ENCODE measurements at regions not wholly inside any gene's neighbourhood (a gene's known extent, or its start where the extent isn't known, plus 50 kb on each side); places are given as distances from the start of the nearest gene placed in this dataset.
"Not testable (repeated sequence)": the region's sequence is repeated elsewhere in the genome, so short reads cannot be mapped to it uniquely, and the experiment has no call there.

DNA sequence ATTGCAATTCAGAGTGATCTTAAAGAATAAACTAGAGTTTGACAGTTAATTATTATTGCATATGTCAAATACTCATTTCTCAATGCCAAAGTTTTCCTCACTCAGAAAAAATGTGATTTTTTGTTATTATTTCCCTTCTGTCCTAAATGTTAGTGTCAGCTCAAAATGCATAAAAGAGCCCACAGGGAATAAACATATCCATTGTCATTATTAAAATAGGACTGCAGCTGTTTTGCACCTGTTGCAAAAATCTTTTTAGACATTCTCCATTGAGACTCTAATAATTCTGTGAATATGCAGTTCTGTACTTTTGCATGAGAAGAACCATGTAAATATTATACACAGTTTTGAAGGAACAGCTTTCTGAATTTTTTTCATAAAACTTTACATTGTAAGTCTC is 540.0 kb upstream of the SLC39A10 start:
- no peak for ATAC-seq
- DNase-seq: no peak
- Mint-ChIP-seq H3K36me3 (ENCODE audit: low read depth) (no peaks in the 10 kb centered on the region), H3K27ac (no peak overlapping the region), H3K4me1 (no peaks in the 10 kb centered on the region), H3K27me3 (no peaks in the 10 kb centered on the region), H3K4me3 (no peak overlapping the region)
- H3K9me3 ChIP-seq (ENCODE audit: control insufficient read depth, low read length, poor library complexity, severe bottlenecking): no peaks in the 10 kb centered on the region

GRCh38 chr2:195115738-195116137 is 541.3 kb upstream of the SLC39A10 start:
- H3K4me3 Mint-ChIP-seq: no peak overlapping the region
- H3K36me3 Mint-ChIP-seq (ENCODE audit: low read depth): no peaks in the 10 kb centered on the region
- DNase-seq (no peak), ATAC-seq (no peak)
- no peaks in the 10 kb centered on the region for H3K9me3 ChIP-seq (ENCODE audit: control insufficient read depth, low read length, poor library complexity, severe bottlenecking)
- no peaks in the 10 kb centered on the region for H3K4me1 Mint-ChIP-seq
- H3K27me3 Mint-ChIP-seq: no peaks in the 10 kb centered on the region
- no peak overlapping the region for H3K27ac Mint-ChIP-seq

GRCh38 chr2:195108182-195108581 is 548.8 kb upstream of the SLC39A10 start:
- H3K4me1 Mint-ChIP-seq: no peaks in the 10 kb centered on the region
- H3K36me3 Mint-ChIP-seq (ENCODE audit: low read depth): no peaks in the 10 kb centered on the region
- no peaks in the 10 kb centered on the region for H3K27me3 Mint-ChIP-seq
- no peaks in the 10 kb centered on the region for H3K9me3 ChIP-seq (ENCODE audit: control insufficient read depth, low read length, poor library complexity, severe bottlenecking)
- H3K4me3 Mint-ChIP-seq: no peak overlapping the region
- ATAC-seq: no peak
- no peak for DNase-seq
- H3K27ac Mint-ChIP-seq: no peak overlapping the region

GRCh38 chr2:195106681-195107380 is 550.2 kb upstream of the SLC39A10 start:
- H3K36me3 Mint-ChIP-seq (ENCODE audit: low read depth): no peaks in the 10 kb centered on the region
- no peak overlapping the region for H3K27ac Mint-ChIP-seq
- peaks cover 5% of the 10 kb centered on the region for H3K27me3 Mint-ChIP-seq
- DNase-seq (no peak), ATAC-seq (no peak)
- no peaks in the 10 kb centered on the region for H3K9me3 ChIP-seq (ENCODE audit: control insufficient read depth, low read length, poor library complexity, severe bottlenecking)
- H3K4me3 Mint-ChIP-seq: no peak overlapping the region
- no peaks in the 10 kb centered on the region for H3K4me1 Mint-ChIP-seq

DNA sequence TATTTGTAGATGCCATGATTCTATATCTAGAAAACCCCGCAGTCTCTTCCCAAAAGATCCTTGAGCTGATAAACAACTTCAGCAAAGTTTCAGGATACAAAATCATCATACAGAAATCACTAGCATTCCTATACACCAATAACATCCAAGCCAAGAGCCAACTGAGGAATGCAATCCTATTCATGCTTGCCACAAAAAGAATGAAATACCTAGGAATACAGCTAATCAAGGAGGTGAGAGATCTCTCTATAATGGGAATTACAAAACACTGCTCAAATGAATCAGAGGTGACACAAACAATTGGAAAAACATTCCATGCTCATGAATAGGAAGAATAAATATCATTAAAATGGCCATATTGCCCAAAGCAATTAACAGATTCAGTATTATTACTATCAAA is 551.4 kb upstream of the SLC39A10 start:
- Mint-ChIP-seq H3K36me3 (ENCODE audit: low read depth) (no peaks in the 10 kb centered on the region), H3K4me1 (no peaks in the 10 kb centered on the region), H3K27ac (no peak overlapping the region), H3K27me3 (peaks cover 6% of the 10 kb centered on the region), H3K4me3 (no peak overlapping the region)
- DNase-seq: no peak
- no peaks in the 10 kb centered on the region for H3K9me3 ChIP-seq (ENCODE audit: control insufficient read depth, low read length, poor library complexity, severe bottlenecking)
- no peak for ATAC-seq

- no peak for ATAC-seq
- no peak overlapping the region for H3K27ac Mint-ChIP-seq
- H3K27me3 Mint-ChIP-seq: peaks cover 26% of the 10 kb centered on the region
- no peak for DNase-seq
- H3K4me1 Mint-ChIP-seq: no peaks in the 10 kb centered on the region
- peaks cover 2% of the 10 kb centered on the region for H3K36me3 Mint-ChIP-seq (ENCODE audit: low read depth)
- no peak overlapping the region for H3K4me3 Mint-ChIP-seq
- H3K9me3 ChIP-seq (ENCODE audit: control insufficient read depth, low read length, poor library complexity, severe bottlenecking): no peaks in the 10 kb centered on the region
These were observed 562.7 kb upstream of the SLC39A10 start for GRCh38 chr2:195094330-195094729.

DNA sequence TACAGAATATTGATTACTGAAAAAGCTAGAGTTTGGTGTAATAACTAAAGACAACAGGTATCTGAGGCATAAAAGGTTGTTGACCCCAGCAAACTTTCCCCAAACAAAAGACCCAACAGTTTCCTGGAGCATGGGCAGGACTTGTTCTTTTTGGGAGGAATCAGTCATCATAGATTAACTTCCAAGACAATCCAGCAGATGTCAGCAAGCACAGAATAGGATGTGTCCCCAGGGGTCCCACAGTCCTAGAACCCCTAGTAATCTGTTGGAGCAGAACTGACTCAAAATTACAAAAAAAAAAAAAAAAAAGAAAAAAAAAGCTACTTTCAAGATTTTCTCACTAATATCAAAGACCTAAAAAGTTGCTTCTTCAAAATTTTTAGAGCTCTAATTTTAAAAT is 564.7 kb upstream of the SLC39A10 start:
- H3K9me3 ChIP-seq (ENCODE audit: control insufficient read depth, low read length, poor library complexity, severe bottlenecking): no peaks in the 10 kb centered on the region
- H3K27me3 Mint-ChIP-seq: peaks cover 26% of the 10 kb centered on the region

GRCh38 chr2:195072806-195073205 is 584.2 kb upstream of the SLC39A10 start:
- not testable (repeated sequence) for ATAC-seq; H3K27me3 Mint-ChIP-seq; H3K36me3 Mint-ChIP-seq (ENCODE audit: low read depth); DNase-seq; H3K4me3 Mint-ChIP-seq; H3K27ac Mint-ChIP-seq; H3K9me3 ChIP-seq (ENCODE audit: control insufficient read depth, low read length, poor library complexity, severe bottlenecking); H3K4me1 Mint-ChIP-seq

More for the DNA sequence above, 564.7 kb upstream of the SLC39A10 start:
- no peak overlapping the region for H3K4me3 Mint-ChIP-seq
- H3K4me1 Mint-ChIP-seq: no peaks in the 10 kb centered on the region
- no peak for DNase-seq
- no peak for ATAC-seq
- no peak overlapping the region for H3K27ac Mint-ChIP-seq
- H3K36me3 Mint-ChIP-seq (ENCODE audit: low read depth): peaks cover 2% of the 10 kb centered on the region

DNA sequence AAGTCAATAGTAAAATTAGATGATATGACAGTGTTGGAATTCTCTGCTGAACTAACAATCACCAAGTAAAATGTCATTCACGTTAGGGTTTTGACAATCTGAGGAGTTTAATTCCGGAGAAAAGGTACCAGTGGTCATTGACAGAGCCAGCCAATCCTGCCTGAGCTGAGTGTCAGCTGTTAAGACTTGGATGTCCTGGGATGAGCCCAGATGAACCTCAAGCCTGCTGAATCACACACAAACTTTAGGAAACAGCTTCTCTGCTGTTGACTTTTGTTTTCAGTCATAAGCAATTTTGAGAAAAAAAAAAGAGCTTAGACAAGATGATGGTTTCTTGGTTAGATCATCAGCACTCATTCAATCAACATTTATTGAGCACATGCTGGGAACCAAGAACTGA is 600.0 kb upstream of the SLC39A10 start:
- Mint-ChIP-seq H3K36me3 (ENCODE audit: low read depth) (no peaks in the 10 kb centered on the region), H3K27me3 (peaks cover 5% of the 10 kb centered on the region), H3K4me3 (no peak overlapping the region), H3K4me1 (no peaks in the 10 kb centered on the region), H3K27ac (no peak overlapping the region)
- H3K9me3 ChIP-seq (ENCODE audit: control insufficient read depth, low read length, poor library complexity, severe bottlenecking): no peaks in the 10 kb centered on the region
- ATAC-seq: no peak
- DNase-seq: no peak

GRCh38 chr2:195055996-195056395 is 601.0 kb upstream of the SLC39A10 start:
- H3K27me3 Mint-ChIP-seq: peaks cover 5% of the 10 kb centered on the region
- H3K4me1 Mint-ChIP-seq: no peaks in the 10 kb centered on the region
- no peak overlapping the region for H3K4me3 Mint-ChIP-seq
- H3K27ac Mint-ChIP-seq: no peak overlapping the region
- DNase-seq (no peak), ATAC-seq (no peak)
- no peaks in the 10 kb centered on the region for H3K36me3 Mint-ChIP-seq (ENCODE audit: low read depth)
- no peaks in the 10 kb centered on the region for H3K9me3 ChIP-seq (ENCODE audit: control insufficient read depth, low read length, poor library complexity, severe bottlenecking)

- H3K27me3 Mint-ChIP-seq: no peaks in the 10 kb centered on the region
- no peaks in the 10 kb centered on the region for H3K4me1 Mint-ChIP-seq
- H3K9me3 ChIP-seq (ENCODE audit: control insufficient read depth, low read length, poor library complexity, severe bottlenecking): no peaks in the 10 kb centered on the region
- H3K36me3 Mint-ChIP-seq (ENCODE audit: low read depth): no peaks in the 10 kb centered on the region
- ATAC-seq (no peak), DNase-seq (no peak)
- no peak overlapping the region for H3K27ac Mint-ChIP-seq
- H3K4me3 Mint-ChIP-seq: no peak overlapping the region
These were observed 605.6 kb upstream of the SLC39A10 start for GRCh38 chr2:195051401-195051800.

- DNase-seq (no peak), ATAC-seq (no peak)
- no peak overlapping the region for H3K27ac Mint-ChIP-seq
- H3K36me3 Mint-ChIP-seq (ENCODE audit: low read depth): no peaks in the 10 kb centered on the region
- no peak overlapping the region for H3K4me3 Mint-ChIP-seq
- no peaks in the 10 kb centered on the region for H3K27me3 Mint-ChIP-seq
- H3K9me3 ChIP-seq (ENCODE audit: control insufficient read depth, low read length, poor library complexity, severe bottlenecking): no peaks in the 10 kb centered on the region
- no peaks in the 10 kb centered on the region for H3K4me1 Mint-ChIP-seq
These were observed 607.5 kb upstream of the SLC39A10 start for GRCh38 chr2:195049372-195050031.

GRCh38 chr2:195047955-195048354 is 609.1 kb upstream of the SLC39A10 start:
- no peak overlapping the region for H3K4me3 Mint-ChIP-seq
- DNase-seq (no peak), ATAC-seq (no peak)
- no peaks in the 10 kb centered on the region for H3K9me3 ChIP-seq (ENCODE audit: control insufficient read depth, low read length, poor library complexity, severe bottlenecking)
- peaks cover 5% of the 10 kb centered on the region for H3K27me3 Mint-ChIP-seq
- no peaks in the 10 kb centered on the region for H3K4me1 Mint-ChIP-seq
- H3K27ac Mint-ChIP-seq: no peak overlapping the region
- no peaks in the 10 kb centered on the region for H3K36me3 Mint-ChIP-seq (ENCODE audit: low read depth)

DNA sequence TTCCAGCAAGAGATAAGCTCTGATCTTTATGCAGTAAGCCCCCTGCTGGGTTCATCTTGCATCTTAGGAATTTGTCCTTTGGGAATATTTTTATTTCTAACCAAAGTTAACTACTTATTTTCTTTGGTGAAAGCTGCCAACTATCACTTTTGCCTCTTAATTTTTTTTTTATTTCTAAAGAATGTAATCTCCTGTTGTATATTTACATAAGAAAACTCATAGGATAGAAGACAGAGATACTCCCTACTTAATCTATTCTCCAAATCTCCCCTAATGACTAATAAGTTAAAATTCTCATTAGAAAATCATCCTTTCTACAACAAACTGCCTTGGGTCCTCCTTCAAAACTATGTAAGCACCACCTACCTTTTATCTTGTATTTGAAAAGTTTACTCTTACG is 612.2 kb upstream of the SLC39A10 start:
- ATAC-seq: no peak
- no peak overlapping the region for H3K4me3 Mint-ChIP-seq

More for the DNA sequence above, 612.2 kb upstream of the SLC39A10 start:
- H3K27ac Mint-ChIP-seq: no peak overlapping the region
- no peak for DNase-seq
- H3K36me3 Mint-ChIP-seq (ENCODE audit: low read depth): no peaks in the 10 kb centered on the region
- no peaks in the 10 kb centered on the region for H3K4me1 Mint-ChIP-seq
- peaks cover 14% of the 10 kb centered on the region for H3K27me3 Mint-ChIP-seq
- H3K9me3 ChIP-seq (ENCODE audit: control insufficient read depth, low read length, poor library complexity, severe bottlenecking): no peaks in the 10 kb centered on the region
